SH-SY5Y (cell line): ENCODE measurements at regions not wholly inside any gene's neighbourhood (a gene's known extent, or its start where the extent isn't known, plus 50 kb on each side); places are given as distances from the start of the nearest gene placed in this dataset.

Source experiments
- GATA2 ChIP-seq: IDR thresholded peaks from 2 replicates; pipeline ENCODE4 v1.6.1; 2011; ENCODE audit warnings: mild to moderate bottlenecking, low read depth, low read length
- GATA3 ChIP-seq: IDR thresholded peaks from 2 replicates; pipeline ENCODE4 v1.6.1; 2011; ENCODE audit warnings: low read depth, mild to moderate bottlenecking, low read length, moderate library complexity

GRCh38 chr11:19405966-19406365 is 165.2 kb upstream of the E2F8 start:
- TF ChIP-seq GATA2 (no peak), GATA3 (no peak)
